ENCODE measurements at regions not wholly inside any gene's neighbourhood (a gene's known extent, or its start where the extent isn't known, plus 50 kb on each side); places are given as distances from the start of the nearest gene placed in this dataset.

GRCh38 chr13:47798906-47799305 lies 202.2 kb downstream of the SUCLA2 start:
- DNase-seq: no peak
- no peaks in the 10 kb centered on the region for H3K27me3 ChIP-seq
- no peaks in the 10 kb centered on the region for H3K4me1 ChIP-seq (replicated peaks in 1 of 2)
- intact Hi-C loops (cut with DNase I): no loop called here
- TF ChIP-seq CTCF (IDR thresholded peaks at IDR 0.05): peak in 1 of 6 experiments; percentile 29
- no peak for TF ChIP-seq POLR2A (IDR thresholded peaks at IDR 0.05)
- no peaks in the 10 kb centered on the region for H3K9me3 ChIP-seq (replicated peaks in 1 of 3)
- no peak overlapping the region for H3K27ac ChIP-seq
- no peak overlapping the region for H3K4me3 ChIP-seq
- no peaks in the 10 kb centered on the region for H3K36me3 ChIP-seq (replicated peaks in 1 of 2)

GRCh38 chr13:47798194-47798593 lies 202.9 kb downstream of the SUCLA2 start:
- no peaks in the 10 kb centered on the region for H3K27me3 ChIP-seq
- intact Hi-C loops (cut with DNase I): no loop called here
- no peaks in the 10 kb centered on the region for H3K4me1 ChIP-seq (replicated peaks in 1 of 2)
- WGBS, 4 donors: 73 to 90% (median 84%) methylated on average over 6 of the region's 6 CpGs
- no peak overlapping the region for H3K27ac ChIP-seq
- H3K36me3 ChIP-seq (replicated peaks in 1 of 2): no peaks in the 10 kb centered on the region
- DNase-seq: no peak
- H3K9me3 ChIP-seq (replicated peaks in 1 of 3): no peaks in the 10 kb centered on the region
- TF ChIP-seq POLR2A (IDR thresholded peaks at IDR 0.05) (no peak), CTCF (IDR thresholded peaks at IDR 0.05) (no peak)
- H3K4me3 ChIP-seq: no peak overlapping the region

- no peak for DNase-seq
- H3K36me3 ChIP-seq (replicated peaks in 1 of 2): no peaks in the 10 kb centered on the region
- TF ChIP-seq POLR2A (IDR thresholded peaks at IDR 0.05) (no peak), CTCF (IDR thresholded peaks at IDR 0.05) (no peak)
- intact Hi-C loops (cut with DNase I): no loop called here
- no peaks in the 10 kb centered on the region for H3K27me3 ChIP-seq
- 76 to 81% (median 79%) methylated on average over 10 of the region's 10 CpGs for WGBS, 4 donors
- no peak overlapping the region for H3K4me3 ChIP-seq
- no peaks in the 10 kb centered on the region for H3K9me3 ChIP-seq (replicated peaks in 1 of 3)
- no peaks in the 10 kb centered on the region for H3K4me1 ChIP-seq (replicated peaks in 1 of 2)
- no peak overlapping the region for H3K27ac ChIP-seq
Observed at GRCh38 chr13:47796816-47797215, 204.3 kb downstream of the SUCLA2 start.

- TF ChIP-seq CTCF (IDR thresholded peaks at IDR 0.05) (peak in 3 of 6 experiments; percentile 9 to 32 (median 24)), POLR2A (IDR thresholded peaks at IDR 0.05) (no peak)
- Histone ChIP-seq H3K27me3 (no peaks in the 10 kb centered on the region), H3K4me3 (no peak overlapping the region), H3K36me3 (replicated peaks in 1 of 2) (no peaks in the 10 kb centered on the region), H3K9me3 (replicated peaks in 1 of 3) (no peaks in the 10 kb centered on the region), H3K27ac (no peak overlapping the region), H3K4me1 (replicated peaks in 1 of 2) (no peaks in the 10 kb centered on the region)
- intact Hi-C loops (cut with DNase I): no loop called here
- no peak for DNase-seq
- WGBS, 4 donors: 60 to 70% (median 65%) methylated on average over 2 of the region's 2 CpGs
Observed at GRCh38 chr13:47794963-47795362, 206.1 kb downstream of the SUCLA2 start.

All from adrenal gland (tissue), 9 donors.